Neural progenitor cell (in vitro differentiated cells): ENCODE measurements at regions not wholly inside any gene's neighbourhood (a gene's known extent, or its start where the extent isn't known, plus 50 kb on each side); places are given as distances from the start of the nearest gene placed in this dataset.

ENCODE experiments used
- DNase-seq: peaks from one replicate; pipeline ENCODE4 v3.0.0-alpha.2; 2016; ENCODE audit warnings: low spot score
- H2AFZ ChIP-seq: fragments of 200-600 bp; sonication (generic); replicated peaks from 2 replicates; pipeline ENCODE4 v1.6.1; 2016; ENCODE audit warnings: antibody characterized with exemption
- H3F3A ChIP-seq: fragments of 200-600 bp; sonication (generic); 2 replicates; pipeline ENCODE4 v1.6.1; 2016; ENCODE audit warnings: antibody characterized with exemption, low read depth
- H3K27ac ChIP-seq: fragments of 200-600 bp; sonication (generic); 2 replicates; pipeline ENCODE4 v1.5.1; 2016; ENCODE audit warnings: mild to moderate bottlenecking
- H3K27me3 ChIP-seq: fragments of 200-600 bp; sonication (generic); 2 replicates; pipeline ENCODE4 v1.6.1; 2016; ENCODE audit warnings: mild to moderate bottlenecking, moderate library complexity
- H3K36me3 ChIP-seq: fragments of 200-600 bp; sonication (generic); 2 replicates; pipeline ENCODE4 v1.5.1; 2016
- H3K4me1 ChIP-seq: fragments of 200-600 bp; sonication (generic); 2 replicates; pipeline ENCODE4 v1.6.1; 2016; ENCODE audit warnings: mixed run types
- H3K4me2 ChIP-seq: fragments of 200-600 bp; sonication (generic); 2 replicates; pipeline ENCODE4 v1.6.1; 2016
- H3K4me3 ChIP-seq: fragments of 200-600 bp; sonication (generic); 2 replicates; pipeline ENCODE4 v1.5.1; 2016
- H3K79me2 ChIP-seq: fragments of 200-600 bp; sonication (generic); 2 replicates; pipeline ENCODE4 v1.6.1; 2016; ENCODE audit warnings: low read depth
- H3K9ac ChIP-seq: fragments of 200-600 bp; sonication (generic); 2 replicates; pipeline ENCODE4 v1.6.1; 2016
- H3K9me3 ChIP-seq: fragments of 200-600 bp; sonication (generic); 2 replicates; pipeline ENCODE4 v1.5.1; 2016; ENCODE audit warnings: low read depth
- H4K20me1 ChIP-seq: fragments of 200-600 bp; sonication (generic); 2 replicates; pipeline ENCODE4 v1.6.1; 2016; ENCODE audit warnings: low read depth
- H3K27ac Mint-ChIP-seq: 3 replicates; pipeline ENCODE4 v1.8.0; 2021; ENCODE audit warnings: mixed read lengths
- H3K27me3 Mint-ChIP-seq: 2 replicates; pipeline ENCODE4 v1.8.0; 2022; ENCODE audit warnings: low read depth, mild to moderate bottlenecking, inconsistent platforms, moderate library complexity, mixed read lengths; ENCODE audit not compliant: insufficient read depth
- H3K36me3 Mint-ChIP-seq: 3 replicates; pipeline ENCODE4 v1.8.0; 2021; ENCODE audit warnings: mixed read lengths
- H3K4me1 Mint-ChIP-seq: 3 replicates; pipeline ENCODE4 v1.8.0; 2021; ENCODE audit warnings: mixed read lengths
- H3K4me3 Mint-ChIP-seq: 3 replicates; pipeline ENCODE4 v1.8.0; 2021; ENCODE audit warnings: mild to moderate bottlenecking, moderate library complexity, mixed read lengths
- H3K9me3 Mint-ChIP-seq: 3 replicates; pipeline ENCODE4 v1.8.0; 2020; ENCODE audit warnings: mixed read lengths
- EZH2 ChIP-seq: fragments of 200-600 bp; sonication (generic); IDR thresholded peaks from 2 replicates; pipeline ENCODE4 v1.6.1; 2017; ENCODE audit warnings: antibody characterized with exemption, mild to moderate bottlenecking, moderate library complexity
- EZH2phosphoT487 ChIP-seq: fragments of 200-600 bp; sonication (generic); IDR thresholded peaks from 2 replicates; pipeline ENCODE4 v1.6.1; 2017; ENCODE audit warnings: antibody characterized with exemption
- TF ChIP-seq, protein P1 (sequence below): fragments of 200-600 bp; sonication (generic); IDR thresholded peaks from 2 replicates; pipeline ENCODE4 v1.5.1; 2017; ENCODE audit warnings: antibody characterized with exemption, mild to moderate bottlenecking

DNA sequence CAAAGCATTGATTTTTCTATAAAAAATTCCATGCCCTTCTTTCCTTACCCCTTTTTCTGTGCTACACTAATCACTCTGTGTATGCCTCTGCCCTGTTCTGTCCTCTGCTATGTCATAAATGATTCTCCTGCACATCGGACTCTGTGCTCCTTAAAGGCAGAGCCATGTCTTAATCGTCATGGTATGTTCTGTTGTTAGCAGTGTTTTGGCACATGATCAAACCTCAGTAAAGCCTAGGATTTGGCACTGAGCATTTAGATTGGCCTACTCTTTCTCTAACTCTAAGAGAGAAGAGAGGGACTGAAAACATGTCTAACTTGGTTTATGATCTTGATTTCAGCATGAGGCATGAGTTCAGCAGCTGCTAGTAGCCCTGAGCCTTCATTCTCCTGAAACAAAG, 266.9 kb downstream of the AASDHPPT start:
- Mint-ChIP-seq H3K27me3 (no peaks in the 10 kb centered on the region), H3K36me3 (no peaks in the 10 kb centered on the region), H3K4me3 (no peak overlapping the region), H3K4me1 (no peaks in the 10 kb centered on the region), H3K27ac (no peak overlapping the region), H3K9me3 (peaks cover 3% of the 10 kb centered on the region)
- no peaks in the 10 kb centered on the region for H3K9me3 ChIP-seq
- no peak overlapping the region for H3K4me3 ChIP-seq
- TF ChIP-seq EZH2phosphoT487 (no peak), EZH2 (no peak)
- TF ChIP-seq, protein P1, sequence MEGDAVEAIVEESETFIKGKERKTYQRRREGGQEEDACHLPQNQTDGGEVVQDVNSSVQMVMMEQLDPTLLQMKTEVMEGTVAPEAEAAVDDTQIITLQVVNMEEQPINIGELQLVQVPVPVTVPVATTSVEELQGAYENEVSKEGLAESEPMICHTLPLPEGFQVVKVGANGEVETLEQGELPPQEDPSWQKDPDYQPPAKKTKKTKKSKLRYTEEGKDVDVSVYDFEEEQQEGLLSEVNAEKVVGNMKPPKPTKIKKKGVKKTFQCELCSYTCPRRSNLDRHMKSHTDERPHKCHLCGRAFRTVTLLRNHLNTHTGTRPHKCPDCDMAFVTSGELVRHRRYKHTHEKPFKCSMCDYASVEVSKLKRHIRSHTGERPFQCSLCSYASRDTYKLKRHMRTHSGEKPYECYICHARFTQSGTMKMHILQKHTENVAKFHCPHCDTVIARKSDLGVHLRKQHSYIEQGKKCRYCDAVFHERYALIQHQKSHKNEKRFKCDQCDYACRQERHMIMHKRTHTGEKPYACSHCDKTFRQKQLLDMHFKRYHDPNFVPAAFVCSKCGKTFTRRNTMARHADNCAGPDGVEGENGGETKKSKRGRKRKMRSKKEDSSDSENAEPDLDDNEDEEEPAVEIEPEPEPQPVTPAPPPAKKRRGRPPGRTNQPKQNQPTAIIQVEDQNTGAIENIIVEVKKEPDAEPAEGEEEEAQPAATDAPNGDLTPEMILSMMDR: no peak
- H3K36me3 ChIP-seq: no peaks in the 10 kb centered on the region
- no peaks in the 10 kb centered on the region for H3F3A ChIP-seq
- no peak overlapping the region for H3K9ac ChIP-seq
- H3K79me2 ChIP-seq: no peaks in the 10 kb centered on the region
- DNase-seq: no peak
- no peaks in the 10 kb centered on the region for H3K27me3 ChIP-seq
- no peaks in the 10 kb centered on the region for H4K20me1 ChIP-seq
- H3K4me2 ChIP-seq: no peak overlapping the region
- H2AFZ ChIP-seq: peak overlapping the region; percentile 36
- no peaks in the 10 kb centered on the region for H3K4me1 ChIP-seq
- no peak overlapping the region for H3K27ac ChIP-seq

DNA sequence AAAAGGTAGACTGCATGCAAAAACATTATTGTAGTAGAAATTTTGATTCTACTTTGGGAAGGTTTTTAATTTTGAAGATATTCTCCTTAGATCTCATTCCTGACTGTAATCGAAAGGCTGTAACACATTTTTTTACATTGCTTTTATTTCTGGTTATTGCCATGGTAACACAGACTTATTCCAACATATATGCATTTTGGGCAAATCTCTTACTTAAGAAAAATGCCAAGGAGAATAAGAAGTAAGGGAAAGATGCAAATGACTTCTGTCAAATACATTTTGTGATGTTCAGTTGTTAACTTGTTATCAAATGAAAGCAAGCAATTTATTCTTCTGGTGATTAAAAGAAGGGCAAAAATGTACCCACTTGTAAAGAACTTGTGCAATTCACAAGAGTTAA, 267.5 kb downstream of the AASDHPPT start:
- Histone ChIP-seq H2AFZ (no peak overlapping the region), H3K27ac (no peak overlapping the region), H3K4me1 (no peaks in the 10 kb centered on the region), H3K36me3 (no peaks in the 10 kb centered on the region), H3K4me3 (no peak overlapping the region), H3F3A (no peaks in the 10 kb centered on the region), H3K9ac (no peak overlapping the region), H3K79me2 (no peaks in the 10 kb centered on the region), H4K20me1 (no peaks in the 10 kb centered on the region), H3K9me3 (no peaks in the 10 kb centered on the region), H3K27me3 (no peaks in the 10 kb centered on the region), H3K4me2 (no peak overlapping the region)
- Mint-ChIP-seq H3K27me3 (no peaks in the 10 kb centered on the region), H3K9me3 (peaks cover 3% of the 10 kb centered on the region), H3K36me3 (no peaks in the 10 kb centered on the region), H3K4me1 (no peaks in the 10 kb centered on the region), H3K27ac (no peak overlapping the region), H3K4me3 (no peak overlapping the region)
- TF ChIP-seq EZH2: no peak
- TF ChIP-seq EZH2phosphoT487: no peak
- TF ChIP-seq, protein P1: no peak
- DNase-seq: no peak

DNA sequence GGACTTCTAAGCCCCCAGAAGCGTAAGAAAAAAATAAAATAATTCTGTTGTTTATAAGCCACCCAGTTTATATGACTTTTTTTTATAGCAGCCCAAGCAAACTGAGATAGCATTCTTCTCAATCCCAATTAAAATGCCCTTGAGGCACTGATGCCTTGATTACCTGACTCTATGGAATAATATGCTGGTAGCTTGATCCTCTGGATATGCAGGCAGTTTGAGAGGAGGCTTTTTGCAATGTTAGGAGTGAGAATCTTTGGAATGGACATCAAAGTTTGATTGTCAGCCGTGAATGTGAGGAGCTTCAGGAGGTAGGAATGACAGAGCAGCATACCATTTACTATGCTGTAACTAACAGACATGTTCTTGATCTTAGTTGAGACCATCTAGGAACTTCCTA, 275.6 kb downstream of the AASDHPPT start:
- Histone ChIP-seq H3K27ac (no peak overlapping the region), H3K4me3 (no peak overlapping the region), H3F3A (no peaks in the 10 kb centered on the region), H3K36me3 (no peaks in the 10 kb centered on the region), H2AFZ (no peak overlapping the region), H3K9me3 (no peaks in the 10 kb centered on the region), H3K9ac (no peak overlapping the region), H3K4me2 (no peak overlapping the region), H3K4me1 (no peaks in the 10 kb centered on the region), H4K20me1 (no peaks in the 10 kb centered on the region), H3K27me3 (no peaks in the 10 kb centered on the region), H3K79me2 (no peaks in the 10 kb centered on the region)
- no peak for DNase-seq
- Mint-ChIP-seq H3K27me3 (no peaks in the 10 kb centered on the region), H3K4me1 (no peaks in the 10 kb centered on the region), H3K9me3 (peaks cover 2% of the 10 kb centered on the region), H3K27ac (no peak overlapping the region), H3K36me3 (no peaks in the 10 kb centered on the region), H3K4me3 (no peak overlapping the region)
- TF ChIP-seq EZH2: no peak
- TF ChIP-seq, protein P1: no peak
- TF ChIP-seq EZH2phosphoT487: no peak

DNA sequence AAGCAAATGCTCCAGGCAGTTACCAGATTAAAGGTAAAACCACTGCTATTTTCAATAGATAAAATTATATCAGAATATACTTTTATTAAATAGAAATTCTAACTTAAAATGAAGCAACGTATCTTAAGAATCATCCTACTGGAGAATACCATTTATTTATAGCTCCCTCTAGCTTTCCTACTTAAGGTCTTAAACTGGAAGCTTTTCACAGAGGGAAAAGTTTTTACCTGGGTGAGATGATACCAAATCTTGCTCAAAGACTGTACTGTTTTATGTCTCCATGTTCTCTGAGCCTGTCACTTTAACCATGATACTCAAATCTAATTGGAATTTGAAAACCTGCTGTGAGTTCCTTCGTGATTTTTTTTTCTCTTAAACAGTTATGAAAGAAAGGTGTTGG, 291.8 kb downstream of the AASDHPPT start:
- H3K4me1 Mint-ChIP-seq: no peaks in the 10 kb centered on the region
- Histone ChIP-seq H4K20me1 (no peaks in the 10 kb centered on the region), H3K4me2 (no peak overlapping the region), H3K79me2 (no peaks in the 10 kb centered on the region), H3K4me1 (no peaks in the 10 kb centered on the region), H3K4me3 (no peak overlapping the region), H2AFZ (no peak overlapping the region), H3K9me3 (no peaks in the 10 kb centered on the region), H3K27me3 (no peaks in the 10 kb centered on the region), H3K9ac (no peak overlapping the region), H3F3A (no peaks in the 10 kb centered on the region), H3K36me3 (no peaks in the 10 kb centered on the region), H3K27ac (no peak overlapping the region)
- no peak overlapping the region for H3K4me3 Mint-ChIP-seq
- TF ChIP-seq EZH2 (no peak), EZH2phosphoT487 (no peak)
- TF ChIP-seq, protein P1: no peak
- no peaks in the 10 kb centered on the region for H3K36me3 Mint-ChIP-seq
- H3K27ac Mint-ChIP-seq: no peak overlapping the region
- H3K27me3 Mint-ChIP-seq: peaks cover 3% of the 10 kb centered on the region
- H3K9me3 Mint-ChIP-seq: no peaks in the 10 kb centered on the region
- DNase-seq: no peak
